ENCODE measurements at regions not wholly inside any gene's neighbourhood (a gene's known extent, or its start where the extent isn't known, plus 50 kb on each side); places are given as distances from the start of the nearest gene placed in this dataset.

GRCh38 chr3:106435899-106436453, 567.2 kb upstream of the CBLB start:
- H3K9me3 ChIP-seq (ENCODE audit: control insufficient read depth in 4 of 4, low read length in 3 of 4), result no peaks in the 10 kb centered on the region
- no peaks in the 10 kb centered on the region for H3K36me3 ChIP-seq (ENCODE audit: control insufficient read depth in 4 of 4, insufficient read depth in 3 of 4, low read depth in 1 of 4, low read length in 3 of 4)
- H3K27ac ChIP-seq (ENCODE audit: low read depth in 1 of 2, low read length in 2 of 2), result no peak overlapping the region
- H3K9ac ChIP-seq (ENCODE audit: low read depth in 1 of 2, low read length in 2 of 2), result no peak overlapping the region
- no peaks in the 10 kb centered on the region for H3K4me1 ChIP-seq (ENCODE audit: control insufficient read depth in 4 of 4, insufficient read depth in 4 of 4, low read length in 3 of 4)
- H3K27me3 ChIP-seq (ENCODE audit: control insufficient read depth in 4 of 4, insufficient read depth in 4 of 4, low read length in 3 of 4), result no peaks in the 10 kb centered on the region
- no peak overlapping the region for H3K4me3 ChIP-seq (ENCODE audit: low read depth in 1 of 3, low read length in 3 of 3)
- TF ChIP-seq ATF3 (IDR thresholded peaks at IDR 0.05), result no peak
- no peak for TF ChIP-seq RAD21 (IDR thresholded peaks at IDR 0.05)
- TF ChIP-seq GABPA (IDR thresholded peaks at IDR 0.05 in 1 of 2, conservative IDR thresholded peaks at IDR 0.05 in 1 of 2), result no peak
- TF ChIP-seq CTCF (IDR thresholded peaks at IDR 0.05; ENCODE audit: low read depth, low read length, missing input control), result no peak
- no peak for TF ChIP-seq ZBTB33 (IDR thresholded peaks at IDR 0.05)
- TF ChIP-seq FOXA2 (IDR thresholded peaks at IDR 0.05), result no peak
- no peak for TF ChIP-seq SP1 (IDR thresholded peaks at IDR 0.05)
- no peak for TF ChIP-seq EGR1 (IDR thresholded peaks at IDR 0.05; ENCODE audit: low read depth in 2 of 2)
- TF ChIP-seq JUND (IDR thresholded peaks at IDR 0.05), result no peak
- no peak for TF ChIP-seq YY1 (IDR thresholded peaks at IDR 0.05)
- TF ChIP-seq, protein P1, sequence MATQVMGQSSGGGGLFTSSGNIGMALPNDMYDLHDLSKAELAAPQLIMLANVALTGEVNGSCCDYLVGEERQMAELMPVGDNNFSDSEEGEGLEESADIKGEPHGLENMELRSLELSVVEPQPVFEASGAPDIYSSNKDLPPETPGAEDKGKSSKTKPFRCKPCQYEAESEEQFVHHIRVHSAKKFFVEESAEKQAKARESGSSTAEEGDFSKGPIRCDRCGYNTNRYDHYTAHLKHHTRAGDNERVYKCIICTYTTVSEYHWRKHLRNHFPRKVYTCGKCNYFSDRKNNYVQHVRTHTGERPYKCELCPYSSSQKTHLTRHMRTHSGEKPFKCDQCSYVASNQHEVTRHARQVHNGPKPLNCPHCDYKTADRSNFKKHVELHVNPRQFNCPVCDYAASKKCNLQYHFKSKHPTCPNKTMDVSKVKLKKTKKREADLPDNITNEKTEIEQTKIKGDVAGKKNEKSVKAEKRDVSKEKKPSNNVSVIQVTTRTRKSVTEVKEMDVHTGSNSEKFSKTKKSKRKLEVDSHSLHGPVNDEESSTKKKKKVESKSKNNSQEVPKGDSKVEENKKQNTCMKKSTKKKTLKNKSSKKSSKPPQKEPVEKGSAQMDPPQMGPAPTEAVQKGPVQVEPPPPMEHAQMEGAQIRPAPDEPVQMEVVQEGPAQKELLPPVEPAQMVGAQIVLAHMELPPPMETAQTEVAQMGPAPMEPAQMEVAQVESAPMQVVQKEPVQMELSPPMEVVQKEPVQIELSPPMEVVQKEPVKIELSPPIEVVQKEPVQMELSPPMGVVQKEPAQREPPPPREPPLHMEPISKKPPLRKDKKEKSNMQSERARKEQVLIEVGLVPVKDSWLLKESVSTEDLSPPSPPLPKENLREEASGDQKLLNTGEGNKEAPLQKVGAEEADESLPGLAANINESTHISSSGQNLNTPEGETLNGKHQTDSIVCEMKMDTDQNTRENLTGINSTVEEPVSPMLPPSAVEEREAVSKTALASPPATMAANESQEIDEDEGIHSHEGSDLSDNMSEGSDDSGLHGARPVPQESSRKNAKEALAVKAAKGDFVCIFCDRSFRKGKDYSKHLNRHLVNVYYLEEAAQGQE (IDR thresholded peaks at IDR 0.05), result no peak
- no peak for TF ChIP-seq FOXA1 (IDR thresholded peaks at IDR 0.05)
- no peak for TF ChIP-seq RXRA (IDR thresholded peaks at IDR 0.05)
- DNase-seq (ENCODE audit: low spot score), result no peak
- 73% methylated on average over 1 of the region's 1 CpG for WGBS

- Histone ChIP-seq H3K4me3 (ENCODE audit: low read depth in 1 of 3, low read length in 3 of 3) (no peak overlapping the region), H3K36me3 (ENCODE audit: control insufficient read depth in 4 of 4, insufficient read depth in 3 of 4, low read depth in 1 of 4, low read length in 3 of 4) (no peaks in the 10 kb centered on the region), H3K27ac (ENCODE audit: low read depth in 1 of 2, low read length in 2 of 2) (no peak overlapping the region), H3K27me3 (ENCODE audit: control insufficient read depth in 4 of 4, insufficient read depth in 4 of 4, low read length in 3 of 4) (no peaks in the 10 kb centered on the region), H3K9me3 (ENCODE audit: control insufficient read depth in 4 of 4, low read length in 3 of 4) (no peaks in the 10 kb centered on the region), H3K9ac (ENCODE audit: low read depth in 1 of 2, low read length in 2 of 2) (no peak overlapping the region), H3K4me1 (ENCODE audit: control insufficient read depth in 4 of 4, insufficient read depth in 4 of 4, low read length in 3 of 4) (no peaks in the 10 kb centered on the region)
- no peak for TF ChIP-seq RXRA (IDR thresholded peaks at IDR 0.05)
- no peak for TF ChIP-seq YY1 (IDR thresholded peaks at IDR 0.05)
- 93% methylated on average over 1 of the region's 1 CpG for WGBS
- DNase-seq (ENCODE audit: low spot score), result no peak
Observed at GRCh38 chr3:106438887-106439286, 570.1 kb upstream of the CBLB start.

All from liver (tissue), 8 donors.